ENCODE measurements at regions not wholly inside any gene's neighbourhood (a gene's known extent, or its start where the extent isn't known, plus 50 kb on each side); places are given as distances from the start of the nearest gene placed in this dataset.

GRCh38 chr10:127805950-127806349 lies 69.0 kb downstream of the FOXI2 start:
- Histone ChIP-seq H3K36me3 (no peaks in the 10 kb centered on the region), H3K4me3 (replicated peaks in 1 of 3) (no peak overlapping the region), H3K4me1 (no peaks in the 10 kb centered on the region), H3K9me3 (no peaks in the 10 kb centered on the region), H3K27ac (no peak overlapping the region), H3K27me3 (no peaks in the 10 kb centered on the region)
- intact Hi-C loops (cut with DNase I): no loop called here
- WGBS, 2 donors: 87 to 91% methylated on average over 3 of the region's 3 CpGs
- no peak for DNase-seq
- TF ChIP-seq POLR2A (IDR thresholded peaks at IDR 0.05): no peak
- TF ChIP-seq, protein P1, sequence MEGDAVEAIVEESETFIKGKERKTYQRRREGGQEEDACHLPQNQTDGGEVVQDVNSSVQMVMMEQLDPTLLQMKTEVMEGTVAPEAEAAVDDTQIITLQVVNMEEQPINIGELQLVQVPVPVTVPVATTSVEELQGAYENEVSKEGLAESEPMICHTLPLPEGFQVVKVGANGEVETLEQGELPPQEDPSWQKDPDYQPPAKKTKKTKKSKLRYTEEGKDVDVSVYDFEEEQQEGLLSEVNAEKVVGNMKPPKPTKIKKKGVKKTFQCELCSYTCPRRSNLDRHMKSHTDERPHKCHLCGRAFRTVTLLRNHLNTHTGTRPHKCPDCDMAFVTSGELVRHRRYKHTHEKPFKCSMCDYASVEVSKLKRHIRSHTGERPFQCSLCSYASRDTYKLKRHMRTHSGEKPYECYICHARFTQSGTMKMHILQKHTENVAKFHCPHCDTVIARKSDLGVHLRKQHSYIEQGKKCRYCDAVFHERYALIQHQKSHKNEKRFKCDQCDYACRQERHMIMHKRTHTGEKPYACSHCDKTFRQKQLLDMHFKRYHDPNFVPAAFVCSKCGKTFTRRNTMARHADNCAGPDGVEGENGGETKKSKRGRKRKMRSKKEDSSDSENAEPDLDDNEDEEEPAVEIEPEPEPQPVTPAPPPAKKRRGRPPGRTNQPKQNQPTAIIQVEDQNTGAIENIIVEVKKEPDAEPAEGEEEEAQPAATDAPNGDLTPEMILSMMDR (IDR thresholded peaks at IDR 0.05): no peak

- H3K27ac ChIP-seq: no peak overlapping the region
- no peak for DNase-seq
- 58 to 62% methylated on average over 2 of the region's 2 CpGs for WGBS, 2 donors
- intact Hi-C loops (cut with DNase I): no loop called here
- no peaks in the 10 kb centered on the region for H3K4me1 ChIP-seq
- H3K27me3 ChIP-seq: no peaks in the 10 kb centered on the region
- no peak overlapping the region for H3K4me3 ChIP-seq (replicated peaks in 1 of 3)
- TF ChIP-seq, protein P1 (IDR thresholded peaks at IDR 0.05): no peak
- no peaks in the 10 kb centered on the region for H3K9me3 ChIP-seq
- no peaks in the 10 kb centered on the region for H3K36me3 ChIP-seq
Observed at GRCh38 chr10:127812041-127812440, 75.1 kb downstream of the FOXI2 start.

DNA sequence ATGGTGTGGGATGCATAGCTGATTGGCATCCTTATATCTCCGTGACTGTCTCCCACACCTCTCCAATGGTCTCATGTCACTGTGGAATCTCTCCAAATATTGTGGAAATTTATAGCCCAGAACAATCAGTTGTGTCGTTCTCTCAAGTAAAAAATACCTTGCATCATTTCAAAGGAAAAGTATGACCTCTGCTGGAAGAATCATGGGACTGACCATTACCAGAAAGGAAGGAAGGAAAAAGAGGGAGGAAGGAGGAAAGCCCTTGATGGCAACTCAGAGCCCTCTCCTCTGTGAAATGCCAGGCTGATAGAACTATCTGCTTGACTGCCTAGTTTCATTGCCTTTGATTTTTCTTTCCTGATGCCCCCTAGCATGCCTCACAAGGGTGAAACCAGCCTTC lies 76.3 kb downstream of the FOXI2 start:
- Histone ChIP-seq H3K27me3 (no peaks in the 10 kb centered on the region), H3K9me3 (no peaks in the 10 kb centered on the region), H3K4me1 (no peaks in the 10 kb centered on the region), H3K4me3 (replicated peaks in 1 of 3) (no peak overlapping the region), H3K36me3 (no peaks in the 10 kb centered on the region), H3K27ac (no peak overlapping the region)
- intact Hi-C loops (cut with DNase I): no loop called here
- 17 to 36% methylated on average over 2 of the region's 2 CpGs for WGBS, 2 donors
- TF ChIP-seq, protein P1 (IDR thresholded peaks at IDR 0.05): peak in 3 of 6 experiments; percentile 17 to 29 (median 26)
- TF ChIP-seq POLR2A (IDR thresholded peaks at IDR 0.05): no peak
- no peak for DNase-seq

DNA sequence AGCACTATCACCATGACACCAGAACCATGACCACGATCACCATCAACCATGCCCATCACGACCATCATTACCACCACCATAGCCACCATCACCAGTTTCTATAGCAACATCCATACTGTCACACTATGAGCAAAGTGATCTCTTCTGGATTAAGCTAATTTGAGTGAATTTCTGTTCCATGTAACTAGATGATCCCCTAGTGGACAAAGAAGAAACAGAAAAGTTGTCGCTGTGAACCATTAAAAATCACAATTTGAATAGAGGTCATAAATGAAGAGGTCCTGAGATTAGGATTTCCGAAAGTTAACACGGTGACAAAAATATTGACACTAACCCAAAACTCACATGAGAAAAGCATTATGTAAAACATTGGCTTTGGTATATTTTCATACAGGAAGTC lies 77.6 kb downstream of the CLRN3 start:
- TF ChIP-seq POLR2A (IDR thresholded peaks at IDR 0.05): no peak
- TF ChIP-seq, protein P1 (IDR thresholded peaks at IDR 0.05): no peak
- no peaks in the 10 kb centered on the region for H3K36me3 ChIP-seq
- H3K27ac ChIP-seq: no peak overlapping the region
- intact Hi-C loops (cut with DNase I): no loop called here
- no peaks in the 10 kb centered on the region for H3K27me3 ChIP-seq
- no peak for DNase-seq
- 82 to 84% methylated on average over 5 of the region's 5 CpGs for WGBS, 2 donors
- H3K9me3 ChIP-seq: no peaks in the 10 kb centered on the region
- no peak overlapping the region for H3K4me3 ChIP-seq (replicated peaks in 1 of 3)
- H3K4me1 ChIP-seq: no peaks in the 10 kb centered on the region

- 93 to 98% methylated on average over 2 of the region's 2 CpGs for WGBS, 2 donors
- intact Hi-C loops (cut with DNase I): no loop called here
- DNase-seq: no peak
Observed at GRCh38 chr10:127824826-127825225, 67.9 kb downstream of the CLRN3 start.

More at GRCh38 chr10:127824826-127825225, 67.9 kb downstream of the CLRN3 start:
- H3K27me3 ChIP-seq: no peaks in the 10 kb centered on the region
- H3K4me1 ChIP-seq: no peaks in the 10 kb centered on the region
- TF ChIP-seq, protein P1 (IDR thresholded peaks at IDR 0.05): no peak
- TF ChIP-seq POLR2A (IDR thresholded peaks at IDR 0.05): no peak
- H3K4me3 ChIP-seq (replicated peaks in 1 of 3): no peak overlapping the region
- no peak overlapping the region for H3K27ac ChIP-seq
- H3K36me3 ChIP-seq: no peaks in the 10 kb centered on the region
- no peaks in the 10 kb centered on the region for H3K9me3 ChIP-seq

Measured in thyroid gland (tissue), 4 donors.